H9 (cell line): ENCODE measurements at regions not wholly inside any gene's neighbourhood (a gene's known extent, or its start where the extent isn't known, plus 50 kb on each side); places are given as distances from the start of the nearest gene placed in this dataset.

Experiments
- DNase-seq: peaks from one replicate; pipeline ENCODE4 v3.0.0-alpha.2; 2017
- H2AFZ ChIP-seq: one replicate; pipeline ENCODE4 v1.6.1; 2013; ENCODE audit warnings: mild to moderate bottlenecking, low read length, control low read depth, moderate library complexity
- H2AK5ac ChIP-seq: 2 replicates; pipeline ENCODE4 v1.6.1; 2013; ENCODE audit warnings: low read length, control low read depth, mixed read lengths; ENCODE audit not compliant: insufficient read length
- H2BK120ac ChIP-seq: one replicate; pipeline ENCODE4 v1.6.1; 2013; ENCODE audit warnings: low read depth, mild to moderate bottlenecking, low read length, control low read depth, inconsistent platforms; ENCODE audit not compliant: poor library complexity, severe bottlenecking
- H2BK12ac ChIP-seq: 2 replicates; pipeline ENCODE4 v1.6.1; 2013; ENCODE audit warnings: low read length, control low read depth, mixed read lengths, low read depth; ENCODE audit not compliant: insufficient read length
- H2BK15ac ChIP-seq: 2 replicates; pipeline ENCODE4 v1.6.1; 2013; ENCODE audit warnings: low read depth, low read length, control low read depth
- H2BK20ac ChIP-seq: one replicate; pipeline ENCODE4 v1.6.1; 2013; ENCODE audit warnings: low read depth, mild to moderate bottlenecking, low read length, control low read depth, inconsistent platforms; ENCODE audit not compliant: poor library complexity, severe bottlenecking
- H2BK5ac ChIP-seq: 2 replicates; pipeline ENCODE4 v1.6.1; 2013; ENCODE audit warnings: low read length, control low read depth, mixed read lengths; ENCODE audit not compliant: insufficient read length
- H3K14ac ChIP-seq: 2 replicates; pipeline ENCODE4 v1.6.1; 2013; ENCODE audit warnings: low read length, control low read depth; ENCODE audit not compliant: insufficient read depth
- H3K18ac ChIP-seq: 2 replicates; pipeline ENCODE4 v1.6.1; 2013; ENCODE audit warnings: low read depth, mild to moderate bottlenecking, mixed read lengths, low read length, control low read depth; ENCODE audit not compliant: insufficient read length
- H3K23ac ChIP-seq: 2 replicates; pipeline ENCODE4 v1.6.1; 2013; ENCODE audit warnings: low read length, control low read depth, mixed read lengths, low read depth; ENCODE audit not compliant: insufficient read length
- H3K23me2 ChIP-seq: 2 replicates; pipeline ENCODE4 v1.6.1; 2013; ENCODE audit warnings: low read depth, mild to moderate bottlenecking, mixed read lengths, low read length, control low read depth; ENCODE audit not compliant: insufficient read length, poor library complexity, severe bottlenecking
- H3K27ac ChIP-seq: 2 replicates; pipeline ENCODE4 v1.5.1; 2013; ENCODE audit warnings: low read length, control low read depth, mixed read lengths, low read depth; ENCODE audit not compliant: insufficient read length
- H3K27me3 ChIP-seq: 2 replicates; pipeline ENCODE4 v1.6.1; 2013; ENCODE audit warnings: low read length, control low read depth, inconsistent platforms; ENCODE audit not compliant: insufficient read depth
- H3K4ac ChIP-seq: 2 replicates; pipeline ENCODE4 v1.6.1; 2013; ENCODE audit warnings: low read depth, mild to moderate bottlenecking, control low read depth, inconsistent platforms, low read length, moderate library complexity
- H3K4me1 ChIP-seq: 2 replicates; pipeline ENCODE4 v1.6.1; 2013; ENCODE audit warnings: low read length, control low read depth, inconsistent platforms; ENCODE audit not compliant: insufficient read depth
- H3K4me2 ChIP-seq: 2 replicates; pipeline ENCODE4 v1.6.1; 2013; ENCODE audit warnings: low read length, control low read depth, mixed read lengths; ENCODE audit not compliant: insufficient read length, insufficient read depth
- H3K56ac ChIP-seq: 2 replicates; pipeline ENCODE4 v1.6.1; 2013; ENCODE audit warnings: low read depth, mild to moderate bottlenecking, mixed read lengths, low read length, control low read depth; ENCODE audit not compliant: insufficient read length
- H3K79me1 ChIP-seq: 2 replicates; pipeline ENCODE4 v1.6.1; 2013; ENCODE audit warnings: low read depth, mild to moderate bottlenecking, moderate library complexity, low read length, control low read depth, inconsistent platforms; ENCODE audit not compliant: insufficient read depth, poor library complexity, severe bottlenecking
- H3K79me2 ChIP-seq: 2 replicates; pipeline ENCODE4 v1.6.1; 2013; ENCODE audit warnings: low read length, control low read depth, inconsistent platforms; ENCODE audit not compliant: insufficient read depth
- H3K9ac ChIP-seq: 2 replicates; pipeline ENCODE4 v1.6.1; 2013; ENCODE audit warnings: low read length, control low read depth, mixed read lengths; ENCODE audit not compliant: insufficient read length; ENCODE audit errors: extremely low read depth
- H3K9me3 ChIP-seq: one replicate; pipeline ENCODE4 v1.6.1; 2013; ENCODE audit warnings: low read depth, low read length, inconsistent platforms; ENCODE audit not compliant: control insufficient read depth
- H3T11ph ChIP-seq: one replicate; pipeline ENCODE4 v1.6.1; 2013; ENCODE audit warnings: mild to moderate bottlenecking, low read length, control low read depth, inconsistent platforms
- H4K20me1 ChIP-seq: one replicate; pipeline ENCODE4 v1.6.1; 2013; ENCODE audit not compliant: control insufficient read depth, insufficient read length, insufficient read depth
- H4K5ac ChIP-seq: 2 replicates; pipeline ENCODE4 v1.6.1; 2013; ENCODE audit warnings: low read depth, mild to moderate bottlenecking, mixed read lengths, low read length, control low read depth; ENCODE audit not compliant: insufficient read length
- H4K8ac ChIP-seq: replicated peaks from 2 replicates; pipeline ENCODE4 v1.6.1; 2013; ENCODE audit warnings: low read length, control low read depth, mixed read lengths, low read depth; ENCODE audit not compliant: insufficient read length
- H4K91ac ChIP-seq: 2 replicates; pipeline ENCODE4 v1.6.1; 2013; ENCODE audit warnings: low read depth, mild to moderate bottlenecking, moderate library complexity, mixed read lengths, low read length, control low read depth; ENCODE audit not compliant: insufficient read length
- H3K27ac Mint-ChIP-seq, 3 experiments: 2 replicates in 2 of 3; 3 replicates in 1 of 3; pipeline ENCODE4 v1.8.0; 2020 to 2021; ENCODE audit warnings: mixed read lengths in 3 of 3, mild to moderate bottlenecking in 1 of 3, moderate library complexity in 1 of 3
- H3K27me3 Mint-ChIP-seq: 2 replicates; pipeline ENCODE4 v1.8.0; 2021; ENCODE audit warnings: low read depth, mild to moderate bottlenecking, moderate library complexity, mixed read lengths
- H3K36me3 Mint-ChIP-seq, 3 experiments: 2 replicates in 2 of 3; 3 replicates in 1 of 3; pipeline ENCODE4 v1.8.0; 2020 to 2021; ENCODE audit warnings: low read depth in 3 of 3, mixed read lengths in 3 of 3; ENCODE audit not compliant: insufficient read depth in 1 of 3
- H3K4me1 Mint-ChIP-seq, 2 experiments: 2 replicates each; pipeline ENCODE4 v1.8.0; 2020; ENCODE audit warnings: mixed read lengths in 2 of 2
- H3K4me3 Mint-ChIP-seq, 2 experiments: 2 replicates in 1 of 2; 3 replicates in 1 of 2; pipeline ENCODE4 v1.8.0; 2020 to 2021; ENCODE audit warnings: mild to moderate bottlenecking in 2 of 2, mixed read lengths in 2 of 2, moderate library complexity in 1 of 2
- H3K9me3 Mint-ChIP-seq, 2 experiments: 2 replicates in 1 of 2; 3 replicates in 1 of 2; pipeline ENCODE4 v1.8.0; 2020; ENCODE audit warnings: mild to moderate bottlenecking in 2 of 2, mixed read lengths in 2 of 2, moderate library complexity in 1 of 2
- WGBS: extraction: QIAGEN DNeasy Blood & Tissue Kit; methylation state at CpG from one replicate; pipeline ENCODE4 v1.1.7; 2013; ENCODE audit warnings: missing lambda C conversion rate, low lambda C conversion rate, mixed read lengths; ENCODE audit not compliant: insufficient read length; ENCODE audit errors: extremely low coverage; 5-methylcytosine and 5-hydroxymethylcytosine counted together
- TF ChIP-seq, protein P1 (sequence below): fragments of 200-600 bp; sonication (generic); conservative IDR thresholded peaks from 3 replicates; pipeline ENCODE4 v1.8.0; 2021; ENCODE audit warnings: antibody characterized with exemption, mild to moderate bottlenecking

DNA sequence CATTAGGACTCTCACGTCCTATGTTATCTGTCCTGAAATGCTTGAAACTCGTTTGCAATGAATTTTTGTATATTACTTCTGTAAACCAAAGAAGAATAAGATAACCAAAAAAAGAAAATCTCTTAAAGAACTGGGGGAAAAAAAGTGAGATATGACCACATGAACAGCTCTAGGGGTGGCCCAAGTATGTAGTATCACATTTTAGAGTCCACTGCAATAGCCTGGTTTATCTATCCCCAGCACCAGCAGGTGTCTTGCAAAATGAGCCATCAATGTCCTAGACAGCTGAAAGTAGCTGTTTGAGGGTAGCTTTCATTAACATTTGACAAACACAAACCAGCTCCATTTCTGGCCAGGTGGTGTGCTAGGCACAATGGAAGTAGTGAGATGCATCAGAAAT is 102.8 kb downstream of the PXDC1 start:
- H4K91ac ChIP-seq, result no peak overlapping the region
- no CpG with 5 or more reads among the region's 2 CpGs for WGBS

More for the DNA sequence above, 102.8 kb downstream of the PXDC1 start:
- Histone ChIP-seq H2BK15ac (no peak overlapping the region), H2BK5ac (no peak overlapping the region), H3K79me1 (no peaks in the 10 kb centered on the region), H3K23ac (no peak overlapping the region), H3K56ac (no peak overlapping the region), H3K9me3 (no peaks in the 10 kb centered on the region), H3K14ac (no peak overlapping the region), H3K27ac (no peak overlapping the region), H4K8ac (no peak overlapping the region), H3K9ac (no peak overlapping the region), H3K4me2 (no peak overlapping the region), H3K23me2 (no peaks in the 10 kb centered on the region), H3K18ac (no peak overlapping the region), H3K4ac (no peak overlapping the region), H2AK5ac (no peak overlapping the region), H4K20me1 (no peaks in the 10 kb centered on the region), H2AFZ (no peak overlapping the region), H3T11ph (no peak overlapping the region), H2BK12ac (no peak overlapping the region), H3K4me1 (no peaks in the 10 kb centered on the region), H4K5ac (no peak overlapping the region), H3K27me3 (no peaks in the 10 kb centered on the region), H3K79me2 (no peaks in the 10 kb centered on the region), H2BK20ac (no peak overlapping the region), H2BK120ac (no peak overlapping the region)
- Mint-ChIP-seq H3K9me3 (no peaks in the 10 kb centered on the region), H3K36me3 (no peaks in the 10 kb centered on the region), H3K27me3 (peaks cover 2% of the 10 kb centered on the region; the same call in 1 of the 2 replicates), H3K4me1 (peaks cover 0 to 2% of the 10 kb centered on the region in 2 experiments; a peak in 1 of 4 replicates), H3K4me3 (no peak overlapping the region), H3K27ac (no peak overlapping the region)
- no peak for DNase-seq
- TF ChIP-seq, protein P1, sequence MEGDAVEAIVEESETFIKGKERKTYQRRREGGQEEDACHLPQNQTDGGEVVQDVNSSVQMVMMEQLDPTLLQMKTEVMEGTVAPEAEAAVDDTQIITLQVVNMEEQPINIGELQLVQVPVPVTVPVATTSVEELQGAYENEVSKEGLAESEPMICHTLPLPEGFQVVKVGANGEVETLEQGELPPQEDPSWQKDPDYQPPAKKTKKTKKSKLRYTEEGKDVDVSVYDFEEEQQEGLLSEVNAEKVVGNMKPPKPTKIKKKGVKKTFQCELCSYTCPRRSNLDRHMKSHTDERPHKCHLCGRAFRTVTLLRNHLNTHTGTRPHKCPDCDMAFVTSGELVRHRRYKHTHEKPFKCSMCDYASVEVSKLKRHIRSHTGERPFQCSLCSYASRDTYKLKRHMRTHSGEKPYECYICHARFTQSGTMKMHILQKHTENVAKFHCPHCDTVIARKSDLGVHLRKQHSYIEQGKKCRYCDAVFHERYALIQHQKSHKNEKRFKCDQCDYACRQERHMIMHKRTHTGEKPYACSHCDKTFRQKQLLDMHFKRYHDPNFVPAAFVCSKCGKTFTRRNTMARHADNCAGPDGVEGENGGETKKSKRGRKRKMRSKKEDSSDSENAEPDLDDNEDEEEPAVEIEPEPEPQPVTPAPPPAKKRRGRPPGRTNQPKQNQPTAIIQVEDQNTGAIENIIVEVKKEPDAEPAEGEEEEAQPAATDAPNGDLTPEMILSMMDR, result no peak
